Breast epithelium (tissue), 4 donors: ENCODE measurements at regions not wholly inside any gene's neighbourhood (a gene's known extent, or its start where the extent isn't known, plus 50 kb on each side); places are given as distances from the start of the nearest gene placed in this dataset.

Source experiments
- DNase-seq, 2 donors: peaks; one replicate each; pipeline ENCODE4 v3.0.0-alpha.2; 2019; ENCODE audit warnings: low spot score in 2 of 2
- H3K27ac ChIP-seq, 2 donors: fragments of 200-600 bp; sonication (generic) in 1 of 2; one replicate each; pipeline ENCODE4 v1.5.1; 2016 to 2019; ENCODE audit warnings: mild to moderate bottlenecking in 1 of 2
- H3K27me3 ChIP-seq, 2 donors: fragments of 200-600 bp; sonication (generic) in 1 of 2; one replicate each; pipeline versions ENCODE4 v1.5.1 to v1.6.0; 2017 to 2019; ENCODE audit warnings: control low read depth in 1 of 2, mild to moderate bottlenecking in 1 of 2
- H3K36me3 ChIP-seq: fragments of 200-600 bp; one replicate; pipeline ENCODE4 v1.5.1; 2019
- H3K4me1 ChIP-seq, 2 donors: fragments of 200-600 bp; sonication (generic); one replicate each; pipeline ENCODE4 v1.5.1; 2016 to 2019; ENCODE audit warnings: control low read depth in 1 of 2
- H3K4me3 ChIP-seq, 3 donors: fragments of 200-600 bp; sonication (generic); 1 replicate in 2 of 3; 2 replicates in 1 of 3; pipeline ENCODE4 v1.5.1; 2016 to 2019; ENCODE audit warnings: mild to moderate bottlenecking in 3 of 3, moderate library complexity in 2 of 3
- H3K9me3 ChIP-seq, 2 donors: fragments of 200-600 bp; sonication (generic) in 1 of 2; one replicate each; pipeline ENCODE4 v1.5.1; 2016 to 2019; ENCODE audit warnings: control low read depth in 1 of 2
- POLR2A ChIP-seq: fragments of 450-650 bp; IDR thresholded peaks from one replicate; pipeline ENCODE4 v1.6.1; 2016; ENCODE audit warnings: antibody characterized with exemption, mild to moderate bottlenecking, moderate library complexity
- POLR2AphosphoS5 ChIP-seq, 3 donors: sonication (generic); formaldehyde crosslinking; IDR thresholded peaks; one replicate each; pipeline ENCODE4 v1.6.1; 2017; ENCODE audit warnings: antibody characterized with exemption in 3 of 3
- intact Hi-C: fragments of 100-400 bp; cut with DNase I; formaldehyde crosslinking; loops from one replicate; pipeline ENCODE4 v1.15.1; 2023; ENCODE audit warnings: low total_unique reads
- TF ChIP-seq, protein P1 (sequence below), 3 donors: fragments of 450-650 bp; IDR thresholded peaks; one replicate each; pipeline ENCODE4 v1.5.1; 2016 to 2017; ENCODE audit warnings: antibody characterized with exemption in 3 of 3, mild to moderate bottlenecking in 3 of 3, moderate library complexity in 3 of 3

DNA sequence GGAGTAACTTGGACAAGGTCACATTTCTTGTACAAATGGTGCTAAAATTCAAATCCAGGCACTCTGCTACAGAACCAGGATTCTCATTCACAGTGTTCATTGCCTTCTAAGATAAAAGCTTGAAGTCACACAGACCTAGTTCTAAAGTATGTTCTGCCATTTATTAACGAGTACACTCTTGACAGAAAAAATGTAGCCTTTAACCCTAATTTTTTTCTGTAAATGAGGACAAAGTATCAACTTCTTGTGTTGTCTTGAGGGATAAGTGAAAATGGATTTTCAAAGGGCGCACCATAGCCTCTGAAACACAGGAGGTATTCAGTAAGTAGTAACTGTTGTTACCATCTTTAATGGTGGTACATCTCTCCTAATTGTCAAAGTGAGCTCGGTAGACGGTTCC, 379.8 kb upstream of the FLRT2 start:
- no peaks in the 10 kb centered on the region for H3K36me3 ChIP-seq
- TF ChIP-seq, protein P1, sequence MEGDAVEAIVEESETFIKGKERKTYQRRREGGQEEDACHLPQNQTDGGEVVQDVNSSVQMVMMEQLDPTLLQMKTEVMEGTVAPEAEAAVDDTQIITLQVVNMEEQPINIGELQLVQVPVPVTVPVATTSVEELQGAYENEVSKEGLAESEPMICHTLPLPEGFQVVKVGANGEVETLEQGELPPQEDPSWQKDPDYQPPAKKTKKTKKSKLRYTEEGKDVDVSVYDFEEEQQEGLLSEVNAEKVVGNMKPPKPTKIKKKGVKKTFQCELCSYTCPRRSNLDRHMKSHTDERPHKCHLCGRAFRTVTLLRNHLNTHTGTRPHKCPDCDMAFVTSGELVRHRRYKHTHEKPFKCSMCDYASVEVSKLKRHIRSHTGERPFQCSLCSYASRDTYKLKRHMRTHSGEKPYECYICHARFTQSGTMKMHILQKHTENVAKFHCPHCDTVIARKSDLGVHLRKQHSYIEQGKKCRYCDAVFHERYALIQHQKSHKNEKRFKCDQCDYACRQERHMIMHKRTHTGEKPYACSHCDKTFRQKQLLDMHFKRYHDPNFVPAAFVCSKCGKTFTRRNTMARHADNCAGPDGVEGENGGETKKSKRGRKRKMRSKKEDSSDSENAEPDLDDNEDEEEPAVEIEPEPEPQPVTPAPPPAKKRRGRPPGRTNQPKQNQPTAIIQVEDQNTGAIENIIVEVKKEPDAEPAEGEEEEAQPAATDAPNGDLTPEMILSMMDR (IDR thresholded peaks at IDR 0.05), result no peak
- TF ChIP-seq POLR2A (no peak), POLR2AphosphoS5 (IDR thresholded peaks at IDR 0.05) (no peak)
- no peak overlapping the region for H3K4me3 ChIP-seq
- no peaks in the 10 kb centered on the region for H3K27me3 ChIP-seq
- DNase-seq, result no peak
- no peaks in the 10 kb centered on the region for H3K9me3 ChIP-seq
- no peak overlapping the region for H3K27ac ChIP-seq
- intact Hi-C loops, result no loop called here
- no peaks in the 10 kb centered on the region for H3K4me1 ChIP-seq

DNA sequence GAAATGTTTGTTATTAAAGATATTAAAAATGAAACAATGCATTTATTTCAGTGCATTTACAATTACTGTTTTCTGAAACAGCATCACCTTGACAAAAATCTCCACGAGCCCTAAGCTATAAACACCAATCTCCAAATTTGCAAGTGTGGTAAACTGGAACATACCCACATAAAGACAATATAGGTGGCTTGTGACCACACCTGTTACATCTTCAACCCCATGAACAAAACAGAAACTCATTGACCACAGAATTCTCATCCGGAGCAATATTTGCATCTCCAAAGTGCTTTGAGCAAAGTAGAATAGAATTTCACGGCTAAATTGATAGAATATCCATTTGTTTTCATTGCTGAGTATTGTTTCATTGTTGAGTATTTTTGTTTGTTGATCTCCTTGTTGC, 375.2 kb upstream of the FLRT2 start:
- Histone ChIP-seq H3K27ac (no peak overlapping the region), H3K27me3 (no peaks in the 10 kb centered on the region), H3K9me3 (no peaks in the 10 kb centered on the region), H3K36me3 (no peaks in the 10 kb centered on the region), H3K4me1 (no peaks in the 10 kb centered on the region), H3K4me3 (no peak overlapping the region)
- TF ChIP-seq POLR2A (no peak), POLR2AphosphoS5 (IDR thresholded peaks at IDR 0.05) (no peak)
- TF ChIP-seq, protein P1 (IDR thresholded peaks at IDR 0.05), result no peak
- intact Hi-C loops, result loop anchor here (5.0 kb wide), 1 partner anchor 1092 kb away; no protein-coding TSS in a partner anchor
- DNase-seq, result no peak

DNA sequence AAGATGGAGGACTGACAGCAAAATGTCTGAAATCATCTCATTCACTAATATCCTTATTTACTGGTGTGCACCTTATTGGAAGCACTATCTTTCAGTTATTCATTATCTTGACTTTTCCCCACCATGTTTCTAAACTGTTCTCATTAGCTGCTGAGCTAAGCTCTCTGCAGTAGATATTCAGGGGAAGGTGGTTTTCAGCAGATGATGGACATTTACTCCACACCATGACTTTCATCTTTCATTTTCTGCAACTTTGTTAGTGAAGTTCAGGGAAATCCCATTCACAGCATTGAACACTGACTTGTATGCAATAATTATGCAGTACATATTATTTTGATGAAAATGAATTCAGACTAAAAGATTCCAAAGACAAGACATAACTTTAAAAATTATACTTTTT, 373.6 kb upstream of the FLRT2 start:
- no peaks in the 10 kb centered on the region for H3K36me3 ChIP-seq
- intact Hi-C loops, result loop anchor here (5.0 kb wide), 1 partner anchor 1094 kb away; no protein-coding TSS in a partner anchor
- TF ChIP-seq, protein P1 (IDR thresholded peaks at IDR 0.05), result no peak
- TF ChIP-seq POLR2AphosphoS5 (IDR thresholded peaks at IDR 0.05), result no peak
- TF ChIP-seq POLR2A, result no peak
- H3K4me3 ChIP-seq, result no peak overlapping the region
- no peak for DNase-seq
- no peaks in the 10 kb centered on the region for H3K9me3 ChIP-seq
- H3K4me1 ChIP-seq, result no peaks in the 10 kb centered on the region
- H3K27ac ChIP-seq, result no peak overlapping the region
- no peaks in the 10 kb centered on the region for H3K27me3 ChIP-seq

DNA sequence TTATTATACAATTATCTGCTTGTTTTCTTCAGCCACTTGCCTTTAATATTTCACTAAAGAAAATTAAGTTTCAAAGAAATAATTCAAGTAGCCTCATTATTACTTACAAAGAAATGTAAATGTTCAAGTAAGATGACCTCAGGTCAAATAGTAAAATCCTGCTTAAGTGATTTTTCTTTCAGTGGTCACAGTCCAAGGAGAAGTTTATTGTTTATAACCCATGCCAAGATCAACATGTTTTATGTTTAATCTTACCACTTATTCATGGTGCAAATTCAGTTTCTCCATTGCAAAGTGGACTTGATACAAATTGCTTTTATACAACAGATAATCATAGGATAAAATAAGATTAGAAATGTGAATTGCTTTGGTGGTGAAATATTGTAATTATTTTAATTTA, 370.2 kb upstream of the FLRT2 start:
- Histone ChIP-seq H3K4me1 (no peaks in the 10 kb centered on the region), H3K9me3 (no peaks in the 10 kb centered on the region), H3K36me3 (no peaks in the 10 kb centered on the region), H3K4me3 (no peak overlapping the region), H3K27me3 (no peaks in the 10 kb centered on the region), H3K27ac (no peak overlapping the region)
- no peak for DNase-seq
- intact Hi-C loops, result loop anchor here (5.0 kb wide), 1 partner anchor 1097 kb away; no protein-coding TSS in a partner anchor
- TF ChIP-seq POLR2A (no peak), POLR2AphosphoS5 (IDR thresholded peaks at IDR 0.05) (no peak)
- TF ChIP-seq, protein P1 (IDR thresholded peaks at IDR 0.05), result no peak

DNA sequence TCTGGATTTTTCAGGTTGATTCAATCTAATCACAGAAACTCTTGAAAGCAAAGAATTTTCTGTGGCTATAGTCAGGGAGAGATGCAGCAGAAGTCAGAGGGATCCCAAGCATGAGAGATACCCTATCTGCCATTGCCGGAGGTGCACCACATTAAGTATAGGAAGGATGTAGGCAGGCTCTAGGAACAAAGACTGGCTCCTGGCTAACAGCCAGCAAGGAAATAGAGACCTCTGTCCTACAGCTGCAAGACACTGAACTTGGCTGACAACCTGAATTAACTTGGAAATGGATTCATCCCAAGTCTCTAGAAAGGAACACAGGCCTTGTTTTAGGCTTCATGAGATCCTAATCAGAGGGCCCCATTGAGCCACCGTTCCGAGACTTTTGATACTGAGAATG, 364.9 kb upstream of the FLRT2 start:
- H3K27ac ChIP-seq, result no peak overlapping the region
- TF ChIP-seq, protein P1 (IDR thresholded peaks at IDR 0.05), result no peak
- no peak for TF ChIP-seq POLR2AphosphoS5 (IDR thresholded peaks at IDR 0.05)
- TF ChIP-seq POLR2A, result no peak
- no peaks in the 10 kb centered on the region for H3K36me3 ChIP-seq
- DNase-seq, result no peak
- intact Hi-C loops, result no loop called here
- H3K4me1 ChIP-seq, result no peaks in the 10 kb centered on the region
- no peaks in the 10 kb centered on the region for H3K27me3 ChIP-seq
- H3K9me3 ChIP-seq, result no peaks in the 10 kb centered on the region
- H3K4me3 ChIP-seq, result no peak overlapping the region
